ENCODE measurements at regions not wholly inside any gene's neighbourhood (a gene's known extent, or its start where the extent isn't known, plus 50 kb on each side); places are given as distances from the start of the nearest gene placed in this dataset.

GRCh38 chr6:22205266-22205665, 91.6 kb downstream of the PRL start:
- no peak overlapping the region for H3K18ac ChIP-seq (ENCODE audit: low read depth in 1 of 2, low read length in 2 of 2)
- no peak overlapping the region for H4K91ac ChIP-seq (ENCODE audit: low read length)
- H2AK5ac ChIP-seq (ENCODE audit: low read length, severe bottlenecking) = no peak overlapping the region
- 69% methylated on average over 1 of the region's 1 CpG for WGBS
- H3K9ac ChIP-seq (ENCODE audit: low read length) = no peak overlapping the region
- H3K27me3 ChIP-seq (ENCODE audit: control insufficient read depth in 1 of 2, insufficient read depth in 1 of 2, low read length in 2 of 2) = no peaks in the 10 kb centered on the region
- H3K14ac ChIP-seq (ENCODE audit: low read length in 2 of 2) = no peak overlapping the region
- H2AFZ ChIP-seq (ENCODE audit: low read depth, low read length) = no peak overlapping the region
- no peaks in the 10 kb centered on the region for H3K79me1 ChIP-seq (replicated peaks; ENCODE audit: low read length, poor library complexity, severe bottlenecking)
- H3K4ac ChIP-seq (ENCODE audit: low read depth in 1 of 2, low read length in 2 of 2) = no peak overlapping the region
- no peak overlapping the region for H4K8ac ChIP-seq (ENCODE audit: low read length)
- no peak overlapping the region for H2BK5ac ChIP-seq (ENCODE audit: low read depth, low read length, poor library complexity, severe bottlenecking)
- no peak overlapping the region for H2BK120ac ChIP-seq (ENCODE audit: low read depth, low read length)
- no peaks in the 10 kb centered on the region for H3K4me1 ChIP-seq (ENCODE audit: control insufficient read depth, insufficient read depth, low read depth, low read length)
- H3K4me2 ChIP-seq (ENCODE audit: low read length, poor library complexity, severe bottlenecking) = no peak overlapping the region
- H3K4me3 ChIP-seq (ENCODE audit: insufficient read depth in 1 of 2, low read depth in 1 of 2, low read length in 2 of 2) = no peak overlapping the region
- no peak for DNase-seq
- H3K36me3 ChIP-seq (ENCODE audit: control insufficient read depth in 1 of 2, insufficient read depth in 2 of 2, low read depth in 1 of 2, low read length in 2 of 2) = no peaks in the 10 kb centered on the region
- no peak overlapping the region for H2BK12ac ChIP-seq (ENCODE audit: low read length in 2 of 2)
- H2BK15ac ChIP-seq (ENCODE audit: low read depth, poor library complexity, severe bottlenecking) = no peak overlapping the region
- no peak overlapping the region for H3K23ac ChIP-seq (ENCODE audit: low read length in 2 of 2)
- H3K27ac ChIP-seq (ENCODE audit: low read length, poor library complexity, severe bottlenecking) = no peak overlapping the region
- H3K9me3 ChIP-seq (ENCODE audit: control insufficient read depth, low read length) = no peaks in the 10 kb centered on the region

- 74% methylated on average over 4 of the region's 5 CpGs for WGBS
These were observed 90.7 kb downstream of the PRL start for GRCh38 chr6:22206106-22206505.

GRCh38 chr6:22208026-22208425, 88.8 kb downstream of the PRL start:
- H3K4me2 ChIP-seq (ENCODE audit: low read length, poor library complexity, severe bottlenecking) = no peak overlapping the region
- no peaks in the 10 kb centered on the region for H3K9me3 ChIP-seq (ENCODE audit: control insufficient read depth, low read length)
- no peak overlapping the region for H3K18ac ChIP-seq (ENCODE audit: low read depth in 1 of 2, low read length in 2 of 2)
- no peak overlapping the region for H2AK5ac ChIP-seq (ENCODE audit: low read length, severe bottlenecking)
- no peak overlapping the region for H3K9ac ChIP-seq (ENCODE audit: low read length)
- H3K27ac ChIP-seq (ENCODE audit: low read length, poor library complexity, severe bottlenecking) = no peak overlapping the region
- no peak for DNase-seq
- H3K14ac ChIP-seq (ENCODE audit: low read length in 2 of 2) = no peak overlapping the region
- no peak overlapping the region for H3K23ac ChIP-seq (ENCODE audit: low read length in 2 of 2)
- H3K4me3 ChIP-seq (ENCODE audit: insufficient read depth in 1 of 2, low read depth in 1 of 2, low read length in 2 of 2) = no peak overlapping the region
- H2BK5ac ChIP-seq (ENCODE audit: low read depth, low read length, poor library complexity, severe bottlenecking) = no peak overlapping the region
- WGBS = 92% methylated on average over 1 of the region's 1 CpG
- H3K79me1 ChIP-seq (replicated peaks; ENCODE audit: low read length, poor library complexity, severe bottlenecking) = no peaks in the 10 kb centered on the region
- H2BK12ac ChIP-seq (ENCODE audit: low read length in 2 of 2) = no peak overlapping the region
- no peak overlapping the region for H3K4ac ChIP-seq (ENCODE audit: low read depth in 1 of 2, low read length in 2 of 2)
- no peak overlapping the region for H2AFZ ChIP-seq (ENCODE audit: low read depth, low read length)
- no peaks in the 10 kb centered on the region for H3K36me3 ChIP-seq (ENCODE audit: control insufficient read depth in 1 of 2, insufficient read depth in 2 of 2, low read depth in 1 of 2, low read length in 2 of 2)
- H3K27me3 ChIP-seq (ENCODE audit: control insufficient read depth in 1 of 2, insufficient read depth in 1 of 2, low read length in 2 of 2) = no peaks in the 10 kb centered on the region
- no peaks in the 10 kb centered on the region for H3K4me1 ChIP-seq (ENCODE audit: control insufficient read depth, insufficient read depth, low read depth, low read length)
- H4K8ac ChIP-seq (ENCODE audit: low read length) = no peak overlapping the region
- no peak overlapping the region for H2BK120ac ChIP-seq (ENCODE audit: low read depth, low read length)
- H4K91ac ChIP-seq (ENCODE audit: low read length) = no peak overlapping the region
- no peak overlapping the region for H2BK15ac ChIP-seq (ENCODE audit: low read depth, poor library complexity, severe bottlenecking)

More at GRCh38 chr6:22206106-22206505, 90.7 kb downstream of the PRL start:
- no peak overlapping the region for H3K18ac ChIP-seq (ENCODE audit: low read depth in 1 of 2, low read length in 2 of 2)
- no peaks in the 10 kb centered on the region for H3K79me1 ChIP-seq (replicated peaks; ENCODE audit: low read length, poor library complexity, severe bottlenecking)
- no peaks in the 10 kb centered on the region for H3K4me1 ChIP-seq (ENCODE audit: control insufficient read depth, insufficient read depth, low read depth, low read length)
- no peak overlapping the region for H2BK5ac ChIP-seq (ENCODE audit: low read depth, low read length, poor library complexity, severe bottlenecking)
- no peak overlapping the region for H3K4ac ChIP-seq (ENCODE audit: low read depth in 1 of 2, low read length in 2 of 2)
- H3K27ac ChIP-seq (ENCODE audit: low read length, poor library complexity, severe bottlenecking) = no peak overlapping the region
- H4K8ac ChIP-seq (ENCODE audit: low read length) = no peak overlapping the region
- DNase-seq = no peak
- H3K36me3 ChIP-seq (ENCODE audit: control insufficient read depth in 1 of 2, insufficient read depth in 2 of 2, low read depth in 1 of 2, low read length in 2 of 2) = no peaks in the 10 kb centered on the region
- no peak overlapping the region for H3K14ac ChIP-seq (ENCODE audit: low read length in 2 of 2)
- no peak overlapping the region for H3K4me2 ChIP-seq (ENCODE audit: low read length, poor library complexity, severe bottlenecking)
- H2AFZ ChIP-seq (ENCODE audit: low read depth, low read length) = no peak overlapping the region
- no peak overlapping the region for H3K4me3 ChIP-seq (ENCODE audit: insufficient read depth in 1 of 2, low read depth in 1 of 2, low read length in 2 of 2)
- H2BK120ac ChIP-seq (ENCODE audit: low read depth, low read length) = no peak overlapping the region
- no peak overlapping the region for H3K9ac ChIP-seq (ENCODE audit: low read length)
- no peak overlapping the region for H2BK12ac ChIP-seq (ENCODE audit: low read length in 2 of 2)
- no peak overlapping the region for H4K91ac ChIP-seq (ENCODE audit: low read length)
- H2AK5ac ChIP-seq (ENCODE audit: low read length, severe bottlenecking) = no peak overlapping the region
- no peak overlapping the region for H2BK15ac ChIP-seq (ENCODE audit: low read depth, poor library complexity, severe bottlenecking)
- H3K9me3 ChIP-seq (ENCODE audit: control insufficient read depth, low read length) = no peaks in the 10 kb centered on the region
- H3K27me3 ChIP-seq (ENCODE audit: control insufficient read depth in 1 of 2, insufficient read depth in 1 of 2, low read length in 2 of 2) = no peaks in the 10 kb centered on the region
- H3K23ac ChIP-seq (ENCODE audit: low read length in 2 of 2) = no peak overlapping the region

GRCh38 chr6:22214314-22214713, 82.5 kb downstream of the PRL start:
- no peak overlapping the region for H4K91ac ChIP-seq (ENCODE audit: low read length)
- no peak overlapping the region for H3K14ac ChIP-seq (ENCODE audit: low read length in 2 of 2)
- no peak overlapping the region for H4K8ac ChIP-seq (ENCODE audit: low read length)
- H2AK5ac ChIP-seq (ENCODE audit: low read length, severe bottlenecking) = no peak overlapping the region
- no peak overlapping the region for H2BK120ac ChIP-seq (ENCODE audit: low read depth, low read length)
- 89% methylated on average over 4 of the region's 5 CpGs for WGBS
- no peak overlapping the region for H3K4ac ChIP-seq (ENCODE audit: low read depth in 1 of 2, low read length in 2 of 2)
- no peaks in the 10 kb centered on the region for H3K79me1 ChIP-seq (replicated peaks; ENCODE audit: low read length, poor library complexity, severe bottlenecking)
- no peak overlapping the region for H3K4me2 ChIP-seq (ENCODE audit: low read length, poor library complexity, severe bottlenecking)
- H2AFZ ChIP-seq (ENCODE audit: low read depth, low read length) = no peak overlapping the region
- no peaks in the 10 kb centered on the region for H3K36me3 ChIP-seq (ENCODE audit: control insufficient read depth in 1 of 2, insufficient read depth in 2 of 2, low read depth in 1 of 2, low read length in 2 of 2)
- no peak overlapping the region for H2BK12ac ChIP-seq (ENCODE audit: low read length in 2 of 2)
- no peak overlapping the region for H3K23ac ChIP-seq (ENCODE audit: low read length in 2 of 2)
- H3K4me3 ChIP-seq (ENCODE audit: insufficient read depth in 1 of 2, low read depth in 1 of 2, low read length in 2 of 2) = no peak overlapping the region
- no peaks in the 10 kb centered on the region for H3K4me1 ChIP-seq (ENCODE audit: control insufficient read depth, insufficient read depth, low read depth, low read length)
- no peak overlapping the region for H3K27ac ChIP-seq (ENCODE audit: low read length, poor library complexity, severe bottlenecking)
- H3K9ac ChIP-seq (ENCODE audit: low read length) = no peak overlapping the region
- no peak for DNase-seq
- H3K18ac ChIP-seq (ENCODE audit: low read depth in 1 of 2, low read length in 2 of 2) = no peak overlapping the region
- no peak overlapping the region for H2BK5ac ChIP-seq (ENCODE audit: low read depth, low read length, poor library complexity, severe bottlenecking)
- H2BK15ac ChIP-seq (ENCODE audit: low read depth, poor library complexity, severe bottlenecking) = no peak overlapping the region
- H3K27me3 ChIP-seq (ENCODE audit: control insufficient read depth in 1 of 2, insufficient read depth in 1 of 2, low read length in 2 of 2) = no peaks in the 10 kb centered on the region
- no peaks in the 10 kb centered on the region for H3K9me3 ChIP-seq (ENCODE audit: control insufficient read depth, low read length)

Measured in mesenchymal stem cell (in vitro differentiated cells and primary cell).